Keratinocyte (primary cell): ENCODE measurements at regions not wholly inside any gene's neighbourhood (a gene's known extent, or its start where the extent isn't known, plus 50 kb on each side); places are given as distances from the start of the nearest gene placed in this dataset.

Experiments
- DNase-seq: peaks from one replicate; pipeline ENCODE4 v3.0.0-alpha.2; 2011; ENCODE audit warnings: low read depth, missing footprints, low spot score
- FAIRE-seq: peaks from 2 replicates; lab custom pipeline; 2011; peaks lifted over from hg19 to GRCh38; lab: Jason Lieb, UNC
- H2AFZ ChIP-seq: 2 replicates; pipeline ENCODE4 v1.6.0; 2012; ENCODE audit warnings: low read length, control low read depth, inconsistent platforms; ENCODE audit not compliant: control insufficient read depth
- H3K27ac ChIP-seq: 2 replicates; pipeline ENCODE4 v1.5.1; 2011; ENCODE audit warnings: low read length; ENCODE audit not compliant: control insufficient read depth, insufficient read depth
- H3K27me3 ChIP-seq: 3 replicates; pipeline ENCODE4 v1.6.0; 2011; ENCODE audit warnings: low read length; ENCODE audit not compliant: control insufficient read depth, insufficient read depth; ENCODE audit errors: extremely low read depth
- H3K36me3 ChIP-seq, 2 experiments: 2 replicates in 1 of 2; 3 replicates in 1 of 2; pipeline ENCODE4 v1.5.1; 2011; ENCODE audit warnings: low read length in 2 of 2, mild to moderate bottlenecking in 1 of 2; ENCODE audit not compliant: control insufficient read depth in 2 of 2, insufficient read depth in 2 of 2; ENCODE audit errors: extremely low read depth in 1 of 2
- H3K4me1 ChIP-seq: 3 replicates; pipeline ENCODE4 v1.5.1; 2011; ENCODE audit warnings: low read length; ENCODE audit not compliant: control insufficient read depth, insufficient read depth; ENCODE audit errors: extremely low read depth
- H3K4me2 ChIP-seq: 3 replicates; pipeline ENCODE4 v1.6.0; 2011; ENCODE audit warnings: low read depth, low read length; ENCODE audit not compliant: control insufficient read depth, insufficient read depth; ENCODE audit errors: extremely low read depth
- H3K4me3 ChIP-seq, 3 experiments: fragments of 200-600 bp in 1 of 3; sonication (generic) in 1 of 3; 2 replicates in 2 of 3; 3 replicates in 1 of 3; pipeline ENCODE4 v1.5.1; 2011 to 2016; ENCODE audit warnings: low read length in 3 of 3, mild to moderate bottlenecking in 3 of 3, control low read depth in 2 of 3, inconsistent platforms in 1 of 3, low read depth in 1 of 3, mixed read lengths in 1 of 3, mixed run types in 1 of 3, moderate library complexity in 1 of 3; ENCODE audit not compliant: control insufficient read depth in 2 of 3, insufficient read depth in 2 of 3; ENCODE audit errors: extremely low read depth in 1 of 3
- H3K79me2 ChIP-seq: 2 replicates; pipeline ENCODE4 v1.6.0; 2012; ENCODE audit warnings: low read length; ENCODE audit not compliant: control insufficient read depth, insufficient read depth
- H3K9ac ChIP-seq: 3 replicates; pipeline ENCODE4 v1.6.0; 2011; ENCODE audit warnings: low read length; ENCODE audit not compliant: control insufficient read depth, insufficient read depth; ENCODE audit errors: extremely low read depth
- H3K9me1 ChIP-seq: 3 replicates; pipeline ENCODE4 v1.6.0; 2011; ENCODE audit warnings: low read length; ENCODE audit not compliant: control insufficient read depth, insufficient read depth; ENCODE audit errors: extremely low read depth
- H3K9me3 ChIP-seq: 2 replicates; pipeline ENCODE4 v1.5.1; 2012; ENCODE audit warnings: low read depth, low read length; ENCODE audit not compliant: control insufficient read depth
- H4K20me1 ChIP-seq: 3 replicates; pipeline ENCODE4 v1.6.0; 2011; ENCODE audit warnings: low read length; ENCODE audit not compliant: control insufficient read depth, insufficient read depth; ENCODE audit errors: extremely low read depth
- CTCF ChIP-seq, 3 experiments: IDR thresholded peaks in 1 of 3; conservative IDR thresholded peaks in 1 of 3; optimal IDR thresholded peaks in 1 of 3; 2 replicates in 2 of 3; 3 replicates in 1 of 3; pipeline versions ENCODE3 to v1.5.1; 2011; ENCODE audit warnings: low read length in 3 of 3, mild to moderate bottlenecking in 3 of 3, moderate library complexity in 2 of 3, control low read depth in 1 of 3, inconsistent platforms in 1 of 3; ENCODE audit not compliant: insufficient read depth in 2 of 3; ENCODE audit errors: extremely low read depth in 1 of 3
- EZH2 ChIP-seq: IDR thresholded peaks from one replicate; pipeline ENCODE4 v1.6.1; 2012; ENCODE audit warnings: inconsistent platforms, mild to moderate bottlenecking, low read length, moderate library complexity
- dilution Hi-C: fragments of 300-500 bp; cut with MboI; formaldehyde crosslinking; loops from one replicate; pipeline ENCODE4 v1.7.0; 2020; ENCODE audit warnings: low sequenced_read_pairs; ENCODE audit not compliant: extremely low pct_ligation_motif_present

GRCh38 chr13:63201493-63201892 is 1785.8 kb upstream of the PCDH20 start:
- Histone ChIP-seq H3K9ac (no peak overlapping the region), H2AFZ (no peak overlapping the region), H3K4me1 (no peaks in the 10 kb centered on the region), H3K4me2 (no peak overlapping the region), H3K9me1 (no peaks in the 10 kb centered on the region), H3K27me3 (no peaks in the 10 kb centered on the region), H3K4me3 (no peak overlapping the region), H3K36me3 (no peaks in the 10 kb centered on the region), H4K20me1 (no peaks in the 10 kb centered on the region), H3K9me3 (no peaks in the 10 kb centered on the region), H3K27ac (no peak overlapping the region), H3K79me2 (no peaks in the 10 kb centered on the region)
- DNase-seq, result no peak
- dilution Hi-C loops, result no loop called here
- TF ChIP-seq CTCF (optimal IDR thresholded peaks at IDR 0.05 in 1 of 3, IDR thresholded peaks at IDR 0.05 in 1 of 3, conservative IDR thresholded peaks at IDR 0.05 in 1 of 3; ENCODE audit: extremely low read depth in 1 of 3, insufficient read depth in 2 of 3, low read length in 3 of 3) (no peak), EZH2 (no peak)
- FAIRE-seq, result no peak

GRCh38 chr13:63199508-63199907 is 1783.9 kb upstream of the PCDH20 start:
- no peaks in the 10 kb centered on the region for H3K79me2 ChIP-seq
- dilution Hi-C loops, result no loop called here
- no peak overlapping the region for H3K27ac ChIP-seq
- H3K36me3 ChIP-seq, result no peaks in the 10 kb centered on the region
- no peak overlapping the region for H3K4me3 ChIP-seq
- no peak for TF ChIP-seq CTCF (optimal IDR thresholded peaks at IDR 0.05 in 1 of 3, IDR thresholded peaks at IDR 0.05 in 1 of 3, conservative IDR thresholded peaks at IDR 0.05 in 1 of 3; ENCODE audit: extremely low read depth in 1 of 3, insufficient read depth in 2 of 3, low read length in 3 of 3)
- no peak for TF ChIP-seq EZH2
- no peaks in the 10 kb centered on the region for H3K27me3 ChIP-seq
- H2AFZ ChIP-seq, result no peak overlapping the region
- H3K9ac ChIP-seq, result no peak overlapping the region
- no peaks in the 10 kb centered on the region for H3K4me1 ChIP-seq
- no peaks in the 10 kb centered on the region for H3K9me1 ChIP-seq
- no peaks in the 10 kb centered on the region for H4K20me1 ChIP-seq
- FAIRE-seq (no peak), DNase-seq (no peak)
- no peak overlapping the region for H3K4me2 ChIP-seq
- no peaks in the 10 kb centered on the region for H3K9me3 ChIP-seq
